ENCODE measurements at regions not wholly inside any gene's neighbourhood (a gene's known extent, or its start where the extent isn't known, plus 50 kb on each side); places are given as distances from the start of the nearest gene placed in this dataset.

- no peak for DNase-seq (ENCODE audit: low spot score)
Observed at GRCh38 chr5:93107141-93107540, 473.9 kb downstream of the NR2F1-AS1 start.

DNA sequence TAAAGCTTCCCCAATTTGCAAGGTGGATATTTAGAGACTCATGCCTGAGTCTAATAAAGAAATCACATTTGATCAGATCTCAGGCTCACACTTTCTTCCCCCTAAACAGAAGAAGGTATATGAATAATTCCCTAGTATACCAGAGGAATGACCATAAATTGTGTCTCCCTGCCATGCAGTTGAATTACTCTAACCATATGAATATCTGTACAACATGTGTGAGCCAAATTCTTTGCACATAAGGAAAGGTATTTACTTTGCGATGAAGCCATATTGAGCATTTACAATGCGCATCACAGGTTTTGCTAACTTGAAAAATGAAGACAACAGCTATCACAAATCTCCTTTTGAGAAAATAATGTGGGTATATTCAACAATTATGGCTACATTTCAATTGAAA lies 479.4 kb downstream of the NR2F1-AS1 start:
- no peak for DNase-seq (ENCODE audit: low spot score)

DNA sequence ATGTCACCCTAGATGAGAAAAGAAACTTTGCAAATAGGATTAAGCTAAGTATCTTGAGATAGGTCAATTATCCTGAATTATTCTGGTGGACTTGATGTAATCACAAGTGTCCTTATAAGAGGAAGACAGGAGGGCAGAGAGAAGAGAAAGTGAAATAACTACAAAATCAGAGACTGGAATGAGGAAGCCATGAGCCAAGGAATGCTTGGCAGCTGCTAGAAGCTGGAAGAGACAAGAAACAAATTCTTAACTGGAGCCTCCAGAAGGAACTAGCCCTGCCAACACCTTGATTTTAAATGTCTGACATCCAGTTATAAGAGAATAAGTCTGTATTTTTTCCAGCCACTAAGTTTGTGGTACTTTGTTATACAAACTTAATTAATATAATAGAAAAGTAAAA lies 480.0 kb downstream of the NR2F1-AS1 start:
- DNase-seq (ENCODE audit: low spot score): no peak

- DNase-seq (ENCODE audit: low spot score): no peak
Observed at GRCh38 chr5:93100428-93100827, 480.6 kb downstream of the NR2F1-AS1 start.

DNA sequence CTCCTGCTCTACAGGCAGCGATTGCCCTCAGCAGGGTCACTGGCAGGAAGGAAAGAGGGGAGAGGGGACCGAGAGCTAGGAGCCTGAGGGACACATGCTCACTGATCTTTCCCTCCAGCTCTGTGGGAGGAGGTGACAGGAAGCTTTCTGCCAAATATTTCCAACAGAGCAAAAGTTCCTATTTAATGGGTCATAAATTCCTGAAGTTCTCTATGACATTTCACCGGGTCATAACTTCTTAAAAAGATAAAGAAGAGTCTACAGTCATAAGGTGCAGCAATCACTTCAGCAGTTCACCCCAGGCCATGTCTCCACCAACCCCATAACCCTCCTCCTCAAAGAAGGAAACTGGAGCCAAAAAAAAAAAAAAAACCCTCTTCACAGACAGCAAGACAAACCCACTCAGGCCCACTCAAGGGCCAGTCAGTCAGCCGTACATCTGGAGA lies 481.1 kb downstream of the NR2F1-AS1 start:
- DNase-seq (ENCODE audit: low spot score): no peak

GRCh38 chr5:93096561-93096960 lies 484.5 kb downstream of the NR2F1-AS1 start:
- no peak for DNase-seq (ENCODE audit: low spot score)

DNA sequence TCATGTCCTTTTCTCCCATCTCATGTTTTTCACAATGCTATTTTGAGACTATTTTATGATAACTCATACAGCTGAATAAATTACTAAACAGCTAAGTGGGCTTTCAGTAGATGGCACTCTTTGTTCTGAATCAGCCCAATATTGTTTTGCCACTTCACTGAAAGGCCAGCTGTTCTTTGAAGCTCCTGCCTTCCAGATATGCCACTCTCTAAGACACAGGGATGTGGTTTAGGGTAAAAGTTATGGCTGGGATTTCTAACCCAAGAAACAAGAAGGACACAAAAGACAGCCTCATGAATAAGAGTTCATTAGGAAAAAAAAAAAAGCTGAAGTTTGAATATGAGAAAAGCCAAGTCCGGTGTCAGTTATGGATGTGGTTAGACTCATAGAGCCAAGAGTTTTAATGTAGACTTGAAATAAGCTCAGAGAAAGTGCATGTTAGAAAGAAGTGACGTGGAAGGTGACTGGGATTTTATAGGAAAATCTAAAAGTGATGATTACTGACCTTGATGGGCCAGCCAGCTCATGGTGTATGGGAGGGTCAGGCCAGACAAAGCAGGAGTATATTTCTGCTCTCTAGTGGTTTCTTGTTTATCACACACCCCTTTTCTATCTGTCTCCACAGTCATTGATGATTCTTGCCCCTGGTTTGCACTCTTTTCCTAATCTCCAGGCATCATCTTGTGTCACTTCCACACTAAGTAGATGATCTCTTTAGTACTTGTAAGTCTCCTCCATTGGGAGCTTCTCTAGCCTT lies 488.5 kb downstream of the NR2F1-AS1 start:
- DNase-seq (ENCODE audit: low spot score): no peak

DNA sequence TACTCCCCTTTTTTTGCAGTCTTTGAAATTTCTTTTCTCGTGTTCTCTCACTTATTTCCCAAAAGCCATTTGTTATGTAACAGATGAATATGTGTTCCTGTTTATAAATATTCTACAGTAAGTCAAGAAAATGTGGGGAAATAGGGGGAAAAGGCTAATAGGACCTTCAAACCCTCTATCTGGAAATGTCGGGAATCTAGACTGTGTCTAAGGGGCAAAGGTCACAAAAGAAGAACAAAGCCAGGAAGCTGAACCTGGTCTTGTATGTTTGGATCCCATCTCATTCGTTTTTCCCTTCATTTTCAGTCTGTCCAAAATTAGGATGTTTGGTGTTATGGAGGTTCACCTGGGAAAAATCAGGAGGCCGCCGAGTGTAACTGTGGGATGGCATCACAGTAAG lies 490.3 kb downstream of the NR2F1-AS1 start:
- no peak for DNase-seq (ENCODE audit: low spot score)

DNA sequence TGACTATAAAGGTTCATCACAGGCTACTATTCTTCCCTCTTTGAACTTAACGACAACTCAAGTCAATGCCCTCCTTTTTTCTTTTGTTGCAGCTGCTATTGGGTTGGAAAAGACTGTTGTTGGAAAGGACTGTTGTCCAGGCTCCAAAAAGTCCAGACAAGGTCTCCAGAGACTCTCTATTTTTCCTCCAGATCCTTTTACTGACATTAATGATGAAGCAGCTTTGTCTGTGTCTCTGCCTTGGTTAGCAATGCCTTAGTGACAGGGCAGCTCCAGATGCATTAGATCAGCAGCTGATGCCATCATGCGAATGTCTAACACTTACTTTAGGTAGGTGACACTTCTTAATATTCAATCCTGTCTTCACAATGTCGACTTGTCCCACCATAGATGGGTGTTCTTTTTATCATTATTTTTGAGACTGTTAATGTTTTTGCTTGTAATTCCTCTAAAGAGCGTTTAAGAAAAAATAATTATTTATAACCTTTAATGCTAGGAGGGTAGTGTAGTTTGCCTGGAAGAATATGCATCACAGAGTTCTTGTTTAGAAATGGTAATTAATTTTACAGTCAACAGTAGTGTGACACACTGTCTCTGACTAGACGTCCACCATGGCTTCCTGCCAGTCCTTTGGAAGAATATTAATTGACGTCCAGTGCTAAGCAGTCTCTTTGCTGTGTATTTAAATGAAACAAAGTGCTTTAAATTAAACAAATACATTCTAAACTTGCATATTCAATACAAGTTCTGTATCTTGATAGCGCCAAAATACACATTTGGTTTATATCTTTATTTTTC lies 492.2 kb downstream of the NR2F1-AS1 start:
- no peak for DNase-seq (ENCODE audit: low spot score)

- DNase-seq (ENCODE audit: low spot score): no peak
Observed at GRCh38 chr5:93087326-93087725, 493.7 kb downstream of the NR2F1-AS1 start.

GRCh38 chr5:93082981-93083380 lies 498.0 kb downstream of the NR2F1-AS1 start:
- DNase-seq (ENCODE audit: low spot score): no peak

GRCh38 chr5:93079046-93079445 lies 502.0 kb downstream of the NR2F1-AS1 start:
- DNase-seq (ENCODE audit: low spot score): no peak

- no peak for DNase-seq (ENCODE audit: low spot score)
Observed at GRCh38 chr5:93078082-93079038, 502.7 kb downstream of the NR2F1-AS1 start.

- DNase-seq (ENCODE audit: low spot score): no peak
Observed at GRCh38 chr5:93076566-93076965, 504.5 kb downstream of the NR2F1-AS1 start.

- DNase-seq (ENCODE audit: low spot score): no peak
Observed at GRCh38 chr5:93076096-93076495, 504.9 kb downstream of the NR2F1-AS1 start.

DNA sequence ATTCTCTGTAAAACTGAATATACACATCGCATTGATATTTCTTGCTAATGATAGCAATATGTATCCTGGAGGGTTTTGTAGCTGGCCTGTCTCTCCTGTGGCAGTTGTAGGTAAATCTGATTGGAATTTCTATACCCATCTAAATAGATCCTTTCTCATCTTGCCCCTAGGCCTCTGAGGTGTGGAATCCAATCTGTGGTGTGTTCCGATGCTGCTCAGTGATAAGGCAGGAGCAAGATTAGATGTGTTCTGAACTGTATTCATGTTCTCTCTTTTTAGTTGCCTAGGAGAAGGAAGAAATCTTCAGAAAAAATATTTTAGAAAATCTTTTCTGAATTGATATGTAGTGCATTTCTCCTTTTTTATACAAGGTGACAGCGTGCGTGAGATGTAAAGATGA lies 507.5 kb downstream of the NR2F1-AS1 start:
- DNase-seq (ENCODE audit: low spot score): no peak

DNA sequence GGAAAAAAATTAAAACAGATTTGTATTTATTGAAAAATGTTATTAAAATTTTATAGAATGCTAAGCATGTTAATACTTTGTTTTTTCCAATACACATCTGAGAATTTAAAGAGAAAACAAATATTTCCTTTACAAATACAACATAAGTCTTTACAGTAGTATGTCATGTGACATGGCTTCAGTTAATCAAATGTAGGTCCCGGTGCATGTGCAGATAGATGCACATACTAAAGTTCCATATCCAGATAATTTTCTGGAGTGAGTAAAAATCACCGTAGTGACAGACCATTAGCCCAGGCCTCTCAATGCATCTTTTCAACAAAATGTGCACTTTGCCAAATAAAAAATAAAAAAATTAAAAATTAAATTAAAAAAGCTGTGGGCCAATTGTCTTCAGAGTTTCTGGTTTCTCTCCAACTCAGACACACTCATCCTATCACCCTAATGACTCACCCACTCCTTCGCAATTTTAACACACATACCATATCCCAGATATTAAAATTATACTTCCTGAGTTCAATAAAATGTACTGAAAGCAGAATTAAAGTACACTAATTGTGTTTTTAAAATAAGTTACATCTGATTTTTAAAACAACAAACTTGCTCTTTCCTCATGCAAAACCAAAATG lies 508.1 kb downstream of the NR2F1-AS1 start:
- no peak for DNase-seq (ENCODE audit: low spot score)

GRCh38 chr5:93071710-93072109 lies 509.3 kb downstream of the NR2F1-AS1 start:
- DNase-seq (ENCODE audit: low spot score): no peak

GRCh38 chr5:93070938-93071337 lies 510.1 kb downstream of the NR2F1-AS1 start:
- DNase-seq (ENCODE audit: low spot score): no peak

- no peak for DNase-seq (ENCODE audit: low spot score)
Observed at GRCh38 chr5:93069276-93069675, 511.7 kb downstream of the NR2F1-AS1 start.

DNA sequence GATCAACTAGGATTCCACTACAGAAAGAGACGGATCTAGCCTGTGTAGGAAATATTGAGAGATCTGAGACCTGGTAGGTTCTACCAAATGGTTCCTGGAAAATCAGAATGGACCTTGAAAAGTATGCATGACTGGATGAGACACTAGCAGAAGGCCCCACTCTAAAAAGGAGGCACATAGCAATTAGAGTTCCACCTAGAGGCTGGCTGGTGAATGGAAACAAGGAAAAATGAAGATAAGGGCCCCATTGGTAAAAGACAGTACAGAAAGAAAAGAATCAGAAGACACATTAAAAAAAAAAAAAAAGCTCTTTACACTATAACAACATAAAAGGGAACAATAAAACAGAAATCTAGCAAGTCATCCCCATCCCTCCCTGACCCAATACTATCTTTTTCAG lies 518.5 kb downstream of the NR2F1-AS1 start:
- no peak for DNase-seq (ENCODE audit: low spot score)

GRCh38 chr5:93058309-93058708 lies 522.7 kb downstream of the NR2F1-AS1 start:
- DNase-seq (ENCODE audit: low spot score): no peak
